ENCODE measurements at regions not wholly inside any gene's neighbourhood (a gene's known extent, or its start where the extent isn't known, plus 50 kb on each side); places are given as distances from the start of the nearest gene placed in this dataset.

DNA sequence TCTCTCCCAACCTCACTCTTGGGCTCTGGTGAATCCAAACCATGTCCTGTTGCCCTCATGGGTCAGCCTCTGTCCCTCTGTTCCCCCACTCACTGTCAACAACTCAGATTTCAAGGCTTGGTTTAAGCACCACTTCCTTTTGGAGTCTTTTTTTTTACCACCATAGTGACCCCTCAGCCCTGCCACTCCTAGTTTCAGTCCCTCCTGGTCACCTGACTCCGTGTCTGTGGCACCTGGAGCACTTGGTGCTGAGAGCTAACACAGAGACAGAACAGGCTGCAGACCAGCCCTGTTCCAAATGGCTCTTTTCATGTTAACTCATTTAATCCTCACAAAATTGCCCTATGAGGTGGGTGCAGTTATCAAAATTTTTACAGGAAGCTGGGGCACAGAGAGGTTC, 53.6 kb upstream of the SMNDC1 start:
- ChIA-PET CTCF (ENCODE audit: low intra/inter-chr PET ratio, low total read pairs) (no interaction called here), POLR2A (no interaction called here)
- no peaks in the 10 kb centered on the region for H3K9me3 ChIP-seq (ENCODE audit: low read length)
- no peak overlapping the region for H3K9ac ChIP-seq (ENCODE audit: insufficient read depth, low read depth, low read length)
- no peak for ATAC-seq
- H3K79me2 ChIP-seq (ENCODE audit: insufficient read depth, low read length) = no peaks in the 10 kb centered on the region
- H3K4me3 ChIP-seq (replicated peaks in 1 of 3; ENCODE audit: insufficient read depth in 1 of 3, low read depth in 2 of 3, low read length in 3 of 3) = no peak overlapping the region
- H3K4me1 ChIP-seq (ENCODE audit: insufficient read depth, low read length) = peaks cover 14% of the 10 kb centered on the region
- no peak for FAIRE-seq
- BruUV-seq (replicated peaks) = no TSS peak
- H3K27me3 ChIP-seq (ENCODE audit: control insufficient read depth in 1 of 2, insufficient read depth in 2 of 2, low read length in 2 of 2) = peaks cover 0 to 42% of the 10 kb centered on the region in 2 experiments; a peak in 3 of 5 replicates
- H2AFZ ChIP-seq (ENCODE audit: low read length) = no peak overlapping the region
- in situ Hi-C loops (cut with HindIII; ENCODE audit: extremely low pct_ligation_motif_present, low pct_unique_long_range_greater_than_20kb) (no loop called here), intact Hi-C loops (cut with micrococcal nuclease; ENCODE audit: unreplicated experiment) (loop anchor here (2.0 kb wide), 1 partner anchor 51 kb away; no protein-coding TSS in a partner anchor)
- H3K27ac ChIP-seq (ENCODE audit: extremely low read length, insufficient read depth, low read length) = no peak overlapping the region
- 7% methylated on average over 1 of the region's 1 CpG for WGBS (ENCODE audit: low lambda C conversion rate)
- DNase-seq (ENCODE audit: low spot score) = no peak
- no peaks in the 10 kb centered on the region for H4K20me1 ChIP-seq (ENCODE audit: insufficient read depth, low read length)
- no peaks in the 10 kb centered on the region for H3K36me3 ChIP-seq (replicated peaks in 1 of 2; ENCODE audit: control insufficient read depth in 1 of 2, insufficient read depth in 2 of 2, low read length in 2 of 2)
- no peak overlapping the region for H3K4me2 ChIP-seq (ENCODE audit: low read depth, low read length)
- TF ChIP-seq, protein P1, sequence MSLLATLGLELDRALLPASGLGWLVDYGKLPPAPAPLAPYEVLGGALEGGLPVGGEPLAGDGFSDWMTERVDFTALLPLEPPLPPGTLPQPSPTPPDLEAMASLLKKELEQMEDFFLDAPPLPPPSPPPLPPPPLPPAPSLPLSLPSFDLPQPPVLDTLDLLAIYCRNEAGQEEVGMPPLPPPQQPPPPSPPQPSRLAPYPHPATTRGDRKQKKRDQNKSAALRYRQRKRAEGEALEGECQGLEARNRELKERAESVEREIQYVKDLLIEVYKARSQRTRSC (CRISPR knock-in tag; IDR thresholded peaks at IDR 0.05; ENCODE audit: low read depth) = no peak
- TF ChIP-seq HNRNPK (IDR thresholded peaks at IDR 0.05; ENCODE audit: low read depth, low read length, poor library complexity, severe bottlenecking) = no peak
- TF ChIP-seq IRX3 (CRISPR knock-in tag; IDR thresholded peaks at IDR 0.05; ENCODE audit: borderline replicate concordance, low read depth) = no peak
- no peak for TF ChIP-seq TCF7 (IDR thresholded peaks at IDR 0.05; ENCODE audit: low read depth)
- TF ChIP-seq SIN3B (IDR thresholded peaks at IDR 0.05; ENCODE audit: low read length) = no peak
- TF ChIP-seq ELF1 (CRISPR knock-in tag; IDR thresholded peaks at IDR 0.05) = no peak
- TF ChIP-seq NCOA1 (CRISPR knock-in tag; IDR thresholded peaks at IDR 0.05) = no peak
- no peak for TF ChIP-seq CENPX (CRISPR knock-in tag; IDR thresholded peaks at IDR 0.05)
- TF ChIP-seq, protein P2, sequence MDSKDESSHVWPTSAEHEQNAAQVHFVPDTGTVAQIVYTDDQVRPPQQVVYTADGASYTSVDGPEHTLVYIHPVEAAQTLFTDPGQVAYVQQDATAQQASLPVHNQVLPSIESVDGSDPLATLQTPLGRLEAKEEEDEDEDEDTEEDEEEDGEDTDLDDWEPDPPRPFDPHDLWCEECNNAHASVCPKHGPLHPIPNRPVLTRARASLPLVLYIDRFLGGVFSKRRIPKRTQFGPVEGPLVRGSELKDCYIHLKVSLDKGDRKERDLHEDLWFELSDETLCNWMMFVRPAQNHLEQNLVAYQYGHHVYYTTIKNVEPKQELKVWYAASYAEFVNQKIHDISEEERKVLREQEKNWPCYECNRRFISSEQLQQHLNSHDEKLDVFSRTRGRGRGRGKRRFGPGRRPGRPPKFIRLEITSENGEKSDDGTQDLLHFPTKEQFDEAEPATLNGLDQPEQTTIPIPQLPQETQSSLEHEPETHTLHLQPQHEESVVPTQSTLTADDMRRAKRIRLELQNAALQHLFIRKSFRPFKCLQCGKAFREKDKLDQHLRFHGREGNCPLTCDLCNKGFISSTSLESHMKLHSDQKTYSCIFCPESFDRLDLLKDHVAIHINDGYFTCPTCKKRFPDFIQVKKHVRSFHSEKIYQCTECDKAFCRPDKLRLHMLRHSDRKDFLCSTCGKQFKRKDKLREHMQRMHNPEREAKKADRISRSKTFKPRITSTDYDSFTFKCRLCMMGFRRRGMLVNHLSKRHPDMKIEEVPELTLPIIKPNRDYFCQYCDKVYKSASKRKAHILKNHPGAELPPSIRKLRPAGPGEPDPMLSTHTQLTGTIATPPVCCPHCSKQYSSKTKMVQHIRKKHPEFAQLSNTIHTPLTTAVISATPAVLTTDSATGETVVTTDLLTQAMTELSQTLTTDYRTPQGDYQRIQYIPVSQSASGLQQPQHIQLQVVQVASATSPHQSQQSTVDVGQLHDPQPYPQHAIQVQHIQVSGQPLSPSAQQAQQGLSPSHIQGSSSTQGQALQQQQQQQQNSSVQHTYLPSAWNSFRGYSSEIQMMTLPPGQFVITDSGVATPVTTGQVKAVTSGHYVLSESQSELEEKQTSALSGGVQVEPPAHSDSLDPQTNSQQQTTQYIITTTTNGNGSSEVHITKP (CRISPR knock-in tag; IDR thresholded peaks at IDR 0.05; ENCODE audit: low read depth) = no peak
- no peak for TF ChIP-seq STAT5B (CRISPR knock-in tag; IDR thresholded peaks at IDR 0.05)
- TF ChIP-seq STAG1 (CRISPR knock-in tag; IDR thresholded peaks at IDR 0.05) = no peak
- TF ChIP-seq, protein P3, sequence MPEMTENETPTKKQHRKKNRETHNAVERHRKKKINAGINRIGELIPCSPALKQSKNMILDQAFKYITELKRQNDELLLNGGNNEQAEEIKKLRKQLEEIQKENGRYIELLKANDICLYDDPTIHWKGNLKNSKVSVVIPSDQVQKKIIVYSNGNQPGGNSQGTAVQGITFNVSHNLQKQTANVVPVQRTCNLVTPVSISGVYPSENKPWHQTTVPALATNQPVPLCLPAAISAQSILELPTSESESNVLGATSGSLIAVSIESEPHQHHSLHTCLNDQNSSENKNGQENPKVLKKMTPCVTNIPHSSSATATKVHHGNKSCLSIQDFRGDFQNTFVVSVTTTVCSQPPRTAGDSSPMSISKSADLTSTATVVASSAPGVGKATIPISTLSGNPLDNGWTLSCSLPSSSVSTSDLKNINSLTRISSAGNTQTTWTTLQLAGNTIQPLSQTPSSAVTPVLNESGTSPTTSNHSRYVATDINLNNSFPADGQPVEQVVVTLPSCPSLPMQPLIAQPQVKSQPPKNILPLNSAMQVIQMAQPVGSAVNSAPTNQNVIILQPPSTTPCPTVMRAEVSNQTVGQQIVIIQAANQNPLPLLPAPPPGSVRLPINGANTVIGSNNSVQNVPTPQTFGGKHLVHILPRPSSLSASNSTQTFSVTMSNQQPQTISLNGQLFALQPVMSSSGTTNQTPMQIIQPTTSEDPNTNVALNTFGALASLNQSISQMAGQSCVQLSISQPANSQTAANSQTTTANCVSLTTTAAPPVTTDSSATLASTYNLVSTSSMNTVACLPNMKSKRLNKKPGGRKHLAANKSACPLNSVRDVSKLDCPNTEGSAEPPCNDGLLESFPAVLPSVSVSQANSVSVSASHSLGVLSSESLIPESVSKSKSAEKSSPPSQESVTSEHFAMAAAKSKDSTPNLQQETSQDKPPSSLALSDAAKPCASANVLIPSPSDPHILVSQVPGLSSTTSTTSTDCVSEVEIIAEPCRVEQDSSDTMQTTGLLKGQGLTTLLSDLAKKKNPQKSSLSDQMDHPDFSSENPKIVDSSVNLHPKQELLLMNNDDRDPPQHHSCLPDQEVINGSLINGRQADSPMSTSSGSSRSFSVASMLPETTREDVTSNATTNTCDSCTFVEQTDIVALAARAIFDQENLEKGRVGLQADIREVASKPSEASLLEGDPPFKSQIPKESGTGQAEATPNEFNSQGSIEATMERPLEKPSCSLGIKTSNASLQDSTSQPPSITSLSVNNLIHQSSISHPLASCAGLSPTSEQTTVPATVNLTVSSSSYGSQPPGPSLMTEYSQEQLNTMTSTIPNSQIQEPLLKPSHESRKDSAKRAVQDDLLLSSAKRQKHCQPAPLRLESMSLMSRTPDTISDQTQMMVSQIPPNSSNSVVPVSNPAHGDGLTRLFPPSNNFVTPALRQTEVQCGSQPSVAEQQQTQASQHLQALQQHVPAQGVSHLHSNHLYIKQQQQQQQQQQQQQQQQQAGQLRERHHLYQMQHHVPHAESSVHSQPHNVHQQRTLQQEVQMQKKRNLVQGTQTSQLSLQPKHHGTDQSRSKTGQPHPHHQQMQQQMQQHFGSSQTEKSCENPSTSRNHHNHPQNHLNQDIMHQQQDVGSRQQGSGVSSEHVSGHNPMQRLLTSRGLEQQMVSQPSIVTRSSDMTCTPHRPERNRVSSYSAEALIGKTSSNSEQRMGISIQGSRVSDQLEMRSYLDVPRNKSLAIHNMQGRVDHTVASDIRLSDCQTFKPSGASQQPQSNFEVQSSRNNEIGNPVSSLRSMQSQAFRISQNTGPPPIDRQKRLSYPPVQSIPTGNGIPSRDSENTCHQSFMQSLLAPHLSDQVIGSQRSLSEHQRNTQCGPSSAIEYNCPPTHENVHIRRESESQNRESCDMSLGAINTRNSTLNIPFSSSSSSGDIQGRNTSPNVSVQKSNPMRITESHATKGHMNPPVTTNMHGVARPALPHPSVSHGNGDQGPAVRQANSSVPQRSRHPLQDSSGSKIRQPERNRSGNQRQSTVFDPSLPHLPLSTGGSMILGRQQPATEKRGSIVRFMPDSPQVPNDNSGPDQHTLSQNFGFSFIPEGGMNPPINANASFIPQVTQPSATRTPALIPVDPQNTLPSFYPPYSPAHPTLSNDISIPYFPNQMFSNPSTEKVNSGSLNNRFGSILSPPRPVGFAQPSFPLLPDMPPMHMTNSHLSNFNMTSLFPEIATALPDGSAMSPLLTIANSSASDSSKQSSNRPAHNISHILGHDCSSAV (CRISPR knock-in tag; IDR thresholded peaks at IDR 0.05; ENCODE audit: borderline replicate concordance) = no peak
- no peak for TF ChIP-seq BRCA1 (CRISPR knock-in tag; IDR thresholded peaks at IDR 0.05)
- no peak for TF ChIP-seq CREM (IDR thresholded peaks at IDR 0.05)
- no peak for TF ChIP-seq CREM (CRISPR knock-in tag; IDR thresholded peaks at IDR 0.05)

Measured in HepG2 (cell line).